Spleen (tissue), 3 donors: ENCODE measurements at regions not wholly inside any gene's neighbourhood (a gene's known extent, or its start where the extent isn't known, plus 50 kb on each side); places are given as distances from the start of the nearest gene placed in this dataset.

Experiments used
- POLR2A ChIP-seq, 3 donors: fragments of 450-650 bp; IDR thresholded peaks; one replicate each; pipeline ENCODE4 v1.5.1; 2017; ENCODE audit warnings: antibody characterized with exemption in 3 of 3, mild to moderate bottlenecking in 1 of 3
- POLR2AphosphoS5 ChIP-seq, 3 donors: sonication (generic); formaldehyde crosslinking; IDR thresholded peaks; one replicate each; pipeline ENCODE4 v1.5.1; 2017; ENCODE audit warnings: antibody characterized with exemption in 3 of 3

DNA sequence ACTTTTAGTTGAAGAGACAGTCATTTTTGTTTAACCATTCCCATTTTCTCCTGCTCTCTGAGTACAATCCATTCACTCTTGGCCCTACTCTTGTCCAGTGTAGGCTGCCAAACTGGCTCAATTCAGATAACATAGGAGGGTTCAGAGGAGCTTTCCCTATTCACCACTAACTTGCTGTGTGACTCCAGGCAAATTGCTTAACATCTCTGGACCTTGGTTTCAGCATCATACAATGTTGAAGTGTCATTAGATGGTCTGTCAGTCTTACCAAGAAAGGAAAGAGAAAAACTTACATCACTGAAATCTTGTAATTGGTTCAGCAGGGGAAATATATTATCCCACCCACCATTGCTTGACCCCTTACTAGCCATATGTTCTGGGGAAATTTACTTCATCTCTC lies 171.4 kb upstream of the MCHR2 start:
- TF ChIP-seq POLR2A (IDR thresholded peaks at IDR 0.05) (no peak), POLR2AphosphoS5 (IDR thresholded peaks at IDR 0.05) (no peak)
